SK-N-SH (cell line): ENCODE measurements at regions not wholly inside any gene's neighbourhood (a gene's known extent, or its start where the extent isn't known, plus 50 kb on each side); places are given as distances from the start of the nearest gene placed in this dataset.

Experiments
- CTCF ChIA-PET: fragments of 300-600, 350-600 bp; formaldehyde crosslinking; extraction: SDS; loops from one replicate; lab custom pipeline; 2021; lab: Yijun Ruan, JAX
- POLR2A ChIA-PET: fragments of 350-600 bp; sonication (Branson Sonifier 250); formaldehyde crosslinking; extraction: SDS; loops from one replicate; lab custom pipeline; 2020; ENCODE audit warnings: antibody characterized with exemption, inconsistent platforms; lab: Yijun Ruan, JAX
- DNase-seq: peaks from one replicate; pipeline ENCODE4 v3.0.0; 2012
- H2AFZ ChIP-seq: fragments of 200-600 bp; sonication (generic); 2 replicates; pipeline ENCODE4 v1.8.1; 2016; ENCODE audit warnings: antibody characterized with exemption, mild to moderate bottlenecking, low read depth
- H3F3A ChIP-seq: fragments of 200-600 bp; sonication (generic); replicated peaks from 2 replicates; pipeline ENCODE3; 2016; ENCODE audit warnings: antibody characterized with exemption, mild to moderate bottlenecking; ENCODE audit not compliant: insufficient read depth
- H3K27ac ChIP-seq, 2 experiments: fragments of 200-500 bp in 1 of 2; fragments of 200-600 bp in 1 of 2; sonication (Bioruptor generic) in 1 of 2; sonication (generic), shearing (Covaris generic) in 1 of 2; 2 replicates each; pipeline versions ENCODE4 v1.5.1 to v1.6.1; 2014 to 2016; ENCODE audit warnings: low read depth in 2 of 2, inconsistent platforms in 1 of 2, low read length in 1 of 2, mild to moderate bottlenecking in 1 of 2, mixed read lengths in 1 of 2
- H3K27me3 ChIP-seq: fragments of 200-600 bp; sonication (generic), shearing (Covaris generic); 2 replicates; pipeline ENCODE4 v1.6.1; 2016; ENCODE audit warnings: mixed run types; ENCODE audit not compliant: insufficient read depth
- H3K36me3 ChIP-seq, 2 experiments: fragments of 200-500 bp in 1 of 2; fragments of 200-600 bp in 1 of 2; sonication (Bioruptor generic) in 1 of 2; sonication (generic) in 1 of 2; replicated peaks in 1 of 2; 2 replicates each; pipeline versions ENCODE3 to v1.5.1; 2014 to 2016; ENCODE audit warnings: low read length in 1 of 2, mild to moderate bottlenecking in 1 of 2; ENCODE audit not compliant: insufficient read depth in 2 of 2, control insufficient read depth in 1 of 2
- H3K4me1 ChIP-seq, 2 experiments: fragments of 200-500 bp in 1 of 2; fragments of 200-600 bp in 1 of 2; sonication (Bioruptor generic) in 1 of 2; sonication (generic), shearing (Covaris generic) in 1 of 2; 2 replicates each; pipeline versions ENCODE4 v1.5.1 to v1.6.1; 2014 to 2016; ENCODE audit warnings: low read depth in 1 of 2, low read length in 1 of 2, mixed run types in 1 of 2; ENCODE audit not compliant: insufficient read depth in 2 of 2, control insufficient read depth in 1 of 2
- H3K4me2 ChIP-seq: fragments of 200-600 bp; sonication (generic), shearing (Covaris generic); 2 replicates; pipeline ENCODE4 v1.6.1; 2017; ENCODE audit warnings: mixed run types
- H3K4me3 ChIP-seq, 2 experiments: fragments of 200-500 bp in 1 of 2; fragments of 200-600 bp in 1 of 2; sonication (Bioruptor generic) in 1 of 2; sonication (generic), shearing (Covaris generic) in 1 of 2; 2 replicates each; pipeline versions ENCODE4 v1.5.1 to v1.8.1; 2014 to 2016; ENCODE audit warnings: low read depth in 2 of 2, inconsistent platforms in 1 of 2, low read length in 1 of 2, mild to moderate bottlenecking in 1 of 2, mixed read lengths in 1 of 2, moderate library complexity in 1 of 2
- H3K79me2 ChIP-seq: fragments of 200-600 bp; sonication (generic); 2 replicates; pipeline ENCODE4 v1.8.1; 2017; ENCODE audit warnings: mild to moderate bottlenecking; ENCODE audit not compliant: insufficient read depth
- H3K9ac ChIP-seq: fragments of 200-600 bp; sonication (generic); 2 replicates; pipeline ENCODE4 v1.6.1; 2017; ENCODE audit warnings: mixed run types
- H3K9me2 ChIP-seq: fragments of 200-600 bp; sonication (generic); 2 replicates; pipeline ENCODE4 v1.6.1; 2017; ENCODE audit warnings: mixed run types
- H3K9me3 ChIP-seq: fragments of 200-600 bp; sonication (generic); 2 replicates; pipeline ENCODE4 v1.6.1; 2017; ENCODE audit warnings: mixed run types, mild to moderate bottlenecking, moderate library complexity
- H4K20me1 ChIP-seq: fragments of 200-600 bp; sonication (generic); 2 replicates; pipeline ENCODE4 v1.6.1; 2017; ENCODE audit warnings: mild to moderate bottlenecking, mixed run types; ENCODE audit not compliant: insufficient read depth
- CHD2 ChIP-seq: fragments of 150-350 bp; IDR thresholded peaks from 2 replicates; pipeline ENCODE4 v1.6.1; 2018; ENCODE audit warnings: low read length; ENCODE audit not compliant: partially characterized antibody
- EP300 ChIP-seq, 2 experiments: IDR thresholded peaks; 2 replicates each; pipeline versions ENCODE4 v1.4.0 to v1.6.1; 2012; ENCODE audit warnings: borderline replicate concordance in 1 of 2, low read depth in 1 of 2, low read length in 1 of 2
- EZH2phosphoT487 ChIP-seq: fragments of 200-600 bp; sonication (generic); IDR thresholded peaks from 2 replicates; pipeline ENCODE4 v1.6.1; 2017; ENCODE audit warnings: low read depth, mixed run types, mild to moderate bottlenecking, antibody characterized with exemption, moderate library complexity, borderline replicate concordance
- FOSL2 ChIP-seq: IDR thresholded peaks from 2 replicates; pipeline ENCODE4 v1.4.0; 2012; ENCODE audit warnings: low read depth, mild to moderate bottlenecking, moderate library complexity, borderline replicate concordance
- FOXM1 ChIP-seq: IDR thresholded peaks from 2 replicates; pipeline ENCODE4 v1.4.0; 2012; ENCODE audit warnings: low read depth, mild to moderate bottlenecking
- GATA2 ChIP-seq: sonication (generic); formaldehyde crosslinking; IDR thresholded peaks from 2 replicates; pipeline ENCODE4 v1.5.0; 2020; ENCODE audit warnings: mild to moderate bottlenecking, missing genetic modification reagents
- JUND ChIP-seq: IDR thresholded peaks from 2 replicates; pipeline ENCODE4 v1.4.0; 2012
- MEF2A ChIP-seq: IDR thresholded peaks from 2 replicates; pipeline ENCODE4 v1.4.0; 2012; ENCODE audit warnings: low read depth, borderline replicate concordance
- MXI1 ChIP-seq: IDR thresholded peaks from 2 replicates; pipeline ENCODE4 v1.6.1; 2012; ENCODE audit warnings: mild to moderate bottlenecking, low read depth, low read length, improper control_type of control experiment
- NRF1 ChIP-seq: IDR thresholded peaks from 2 replicates; pipeline ENCODE4 v1.6.1; 2012; ENCODE audit warnings: low read depth, mild to moderate bottlenecking, low read length
- RAD21 ChIP-seq: IDR thresholded peaks from 2 replicates; pipeline ENCODE4 v1.6.1; 2012; ENCODE audit warnings: mild to moderate bottlenecking, low read length
- RFX5 ChIP-seq: IDR thresholded peaks from 2 replicates; pipeline ENCODE4 v1.6.1; 2012; ENCODE audit warnings: mild to moderate bottlenecking, improper control_type of control experiment, low read length
- SMC3 ChIP-seq: IDR thresholded peaks from 2 replicates; pipeline ENCODE4 v1.6.1; 2012; ENCODE audit warnings: low read depth, low read length, improper control_type of control experiment
- TCF12 ChIP-seq: IDR thresholded peaks from 2 replicates; pipeline ENCODE4 v1.4.0; 2012
- YY1 ChIP-seq: IDR thresholded peaks from 2 replicates; pipeline ENCODE4 v1.4.0; 2012; ENCODE audit warnings: low read depth, mild to moderate bottlenecking
- WGBS: methylation state at CpG from one replicate; pipeline ENCODE4 v1.1.6; 2017; ENCODE audit warnings: low lambda C conversion rate; 5-methylcytosine and 5-hydroxymethylcytosine counted together
- TF ChIP-seq, protein P1 (sequence below): IDR thresholded peaks from 2 replicates; pipeline ENCODE4 v1.4.0; 2012; ENCODE audit warnings: low read depth
- TF ChIP-seq, protein P2 (sequence below): IDR thresholded peaks from 2 replicates; pipeline ENCODE4 v1.4.0; 2012; ENCODE audit warnings: low read depth, borderline replicate concordance
- TF ChIP-seq, protein P3 (sequence below): IDR thresholded peaks from 2 replicates; pipeline ENCODE4; 2012
- TF ChIP-seq, protein P4 (sequence below): fragments of 150-350 bp; IDR thresholded peaks from 2 replicates; pipeline ENCODE4 v1.6.1; 2017; ENCODE audit warnings: antibody characterized with exemption, low read length, low read depth, borderline replicate concordance
- TF ChIP-seq, protein P5 (sequence below): fragments of 200-600 bp; sonication (generic); IDR thresholded peaks from 2 replicates; pipeline ENCODE4 v1.6.1; 2017; ENCODE audit warnings: antibody characterized with exemption, mild to moderate bottlenecking, moderate library complexity
- TF ChIP-seq, protein P6 (sequence below): IDR thresholded peaks from 2 replicates; pipeline ENCODE4 v1.4.0; 2012; ENCODE audit warnings: low read depth, borderline replicate concordance

DNA sequence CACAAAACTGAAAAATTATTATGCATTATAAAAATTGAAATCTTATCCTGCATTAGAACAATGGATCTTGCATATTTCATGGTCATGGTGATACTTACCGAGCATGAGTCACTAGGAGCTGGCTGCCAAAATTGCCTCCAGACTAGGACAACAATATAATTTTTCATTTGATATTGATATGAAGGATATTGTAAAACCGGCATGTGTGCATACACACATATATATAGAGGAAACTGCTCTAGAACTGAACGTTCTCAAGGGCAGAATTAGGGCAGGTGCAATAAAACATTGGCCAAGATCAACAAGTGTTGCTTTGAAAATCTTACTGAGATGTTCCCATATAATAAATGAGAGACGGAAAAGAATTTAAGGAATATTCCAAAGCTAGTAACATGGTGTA, 319.4 kb upstream of the POU1F1 start:
- no peak overlapping the region for H3K4me3 ChIP-seq
- H3K9ac ChIP-seq, result no peak overlapping the region
- no peaks in the 10 kb centered on the region for H4K20me1 ChIP-seq
- H3K27ac ChIP-seq, result no peak overlapping the region
- H3F3A ChIP-seq, result no peaks in the 10 kb centered on the region
- H3K9me2 ChIP-seq, result no peaks in the 10 kb centered on the region
- H3K79me2 ChIP-seq, result no peaks in the 10 kb centered on the region
- H3K36me3 ChIP-seq, result no peaks in the 10 kb centered on the region
- H3K9me3 ChIP-seq, result no peaks in the 10 kb centered on the region
- no peaks in the 10 kb centered on the region for H3K27me3 ChIP-seq
- WGBS, result 10% methylated on average over 4 of the region's 4 CpGs
- H3K4me1 ChIP-seq, result no peaks in the 10 kb centered on the region
- no peak for TF ChIP-seq JUND
- no peak for TF ChIP-seq SMC3
- no peak for TF ChIP-seq FOXM1
- TF ChIP-seq TCF12, result no peak
- TF ChIP-seq, protein P1, sequence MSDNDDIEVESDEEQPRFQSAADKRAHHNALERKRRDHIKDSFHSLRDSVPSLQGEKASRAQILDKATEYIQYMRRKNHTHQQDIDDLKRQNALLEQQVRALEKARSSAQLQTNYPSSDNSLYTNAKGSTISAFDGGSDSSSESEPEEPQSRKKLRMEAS, result no peak
- TF ChIP-seq, protein P2, sequence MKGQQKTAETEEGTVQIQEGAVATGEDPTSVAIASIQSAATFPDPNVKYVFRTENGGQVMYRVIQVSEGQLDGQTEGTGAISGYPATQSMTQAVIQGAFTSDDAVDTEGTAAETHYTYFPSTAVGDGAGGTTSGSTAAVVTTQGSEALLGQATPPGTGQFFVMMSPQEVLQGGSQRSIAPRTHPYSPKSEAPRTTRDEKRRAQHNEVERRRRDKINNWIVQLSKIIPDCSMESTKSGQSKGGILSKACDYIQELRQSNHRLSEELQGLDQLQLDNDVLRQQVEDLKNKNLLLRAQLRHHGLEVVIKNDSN, result no peak
- TF ChIP-seq FOSL2, result no peak
- TF ChIP-seq, protein P3, sequence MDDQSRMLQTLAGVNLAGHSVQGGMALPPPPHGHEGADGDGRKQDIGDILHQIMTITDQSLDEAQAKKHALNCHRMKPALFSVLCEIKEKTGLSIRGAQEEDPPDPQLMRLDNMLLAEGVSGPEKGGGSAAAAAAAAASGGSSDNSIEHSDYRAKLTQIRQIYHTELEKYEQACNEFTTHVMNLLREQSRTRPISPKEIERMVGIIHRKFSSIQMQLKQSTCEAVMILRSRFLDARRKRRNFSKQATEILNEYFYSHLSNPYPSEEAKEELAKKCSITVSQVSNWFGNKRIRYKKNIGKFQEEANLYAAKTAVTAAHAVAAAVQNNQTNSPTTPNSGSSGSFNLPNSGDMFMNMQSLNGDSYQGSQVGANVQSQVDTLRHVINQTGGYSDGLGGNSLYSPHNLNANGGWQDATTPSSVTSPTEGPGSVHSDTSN, result no peak
- TF ChIP-seq YY1, result no peak
- no peak for TF ChIP-seq CHD2
- TF ChIP-seq, protein P4, sequence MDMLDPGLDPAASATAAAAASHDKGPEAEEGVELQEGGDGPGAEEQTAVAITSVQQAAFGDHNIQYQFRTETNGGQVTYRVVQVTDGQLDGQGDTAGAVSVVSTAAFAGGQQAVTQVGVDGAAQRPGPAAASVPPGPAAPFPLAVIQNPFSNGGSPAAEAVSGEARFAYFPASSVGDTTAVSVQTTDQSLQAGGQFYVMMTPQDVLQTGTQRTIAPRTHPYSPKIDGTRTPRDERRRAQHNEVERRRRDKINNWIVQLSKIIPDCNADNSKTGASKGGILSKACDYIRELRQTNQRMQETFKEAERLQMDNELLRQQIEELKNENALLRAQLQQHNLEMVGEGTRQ, result no peak
- no peak for TF ChIP-seq GATA2 (CRISPR knock-in tag)
- TF ChIP-seq RAD21, result no peak
- ChIA-PET POLR2A (no interaction called here), CTCF (no interaction called here)
- DNase-seq, result no peak
- H2AFZ ChIP-seq, result no peak overlapping the region
- H3K4me2 ChIP-seq, result no peak overlapping the region

DNA sequence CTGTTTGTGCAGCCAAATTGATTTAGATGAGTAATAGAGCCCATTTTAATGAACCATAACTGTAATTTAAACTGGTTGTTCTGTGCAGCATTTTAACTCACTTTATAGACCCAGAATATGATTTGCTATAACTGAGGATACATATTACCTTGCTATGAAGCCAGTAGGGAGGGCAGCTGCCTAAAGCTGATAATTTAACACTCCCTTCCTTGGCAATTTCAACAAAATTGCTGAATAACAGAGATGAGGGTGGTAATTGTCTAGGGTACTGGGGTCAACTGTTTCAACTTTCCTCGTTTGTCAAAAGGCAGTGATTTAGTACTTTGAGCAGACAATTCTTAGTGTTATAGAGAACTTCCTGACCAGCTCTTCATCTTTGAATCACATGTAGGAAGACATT, 304.9 kb upstream of the POU1F1 start:
- H4K20me1 ChIP-seq, result no peaks in the 10 kb centered on the region
- H3K4me3 ChIP-seq, result no peak overlapping the region
- H3K4me1 ChIP-seq, result no peaks in the 10 kb centered on the region; a peak in 1 of 4 replicates
- 4% methylated on average over 1 of the region's 1 CpG for WGBS
- H3K36me3 ChIP-seq, result no peaks in the 10 kb centered on the region
- no peaks in the 10 kb centered on the region for H3K27me3 ChIP-seq
- H3K79me2 ChIP-seq, result no peaks in the 10 kb centered on the region
- H3K9me3 ChIP-seq, result no peaks in the 10 kb centered on the region
- DNase-seq, result no peak
- H3K9ac ChIP-seq, result no peak overlapping the region
- no peak overlapping the region for H3K4me2 ChIP-seq
- CTCF ChIA-PET, result no interaction called here
- H3K9me2 ChIP-seq, result no peaks in the 10 kb centered on the region
- POLR2A ChIA-PET, result no interaction called here
- H2AFZ ChIP-seq, result no peak overlapping the region
- no peak overlapping the region for H3K27ac ChIP-seq
- no peaks in the 10 kb centered on the region for H3F3A ChIP-seq
- TF ChIP-seq EZH2phosphoT487 (no peak), EP300 (IDR thresholded peaks at IDR 0.05; ENCODE audit: borderline replicate concordance in 1 of 2, low read depth in 1 of 2, low read length in 1 of 2) (no peak), JUND (no peak), RFX5 (no peak), NRF1 (no peak), MXI1 (no peak), RAD21 (no peak), MEF2A (no peak)
- TF ChIP-seq, protein P3, result no peak
- TF ChIP-seq, protein P5, sequence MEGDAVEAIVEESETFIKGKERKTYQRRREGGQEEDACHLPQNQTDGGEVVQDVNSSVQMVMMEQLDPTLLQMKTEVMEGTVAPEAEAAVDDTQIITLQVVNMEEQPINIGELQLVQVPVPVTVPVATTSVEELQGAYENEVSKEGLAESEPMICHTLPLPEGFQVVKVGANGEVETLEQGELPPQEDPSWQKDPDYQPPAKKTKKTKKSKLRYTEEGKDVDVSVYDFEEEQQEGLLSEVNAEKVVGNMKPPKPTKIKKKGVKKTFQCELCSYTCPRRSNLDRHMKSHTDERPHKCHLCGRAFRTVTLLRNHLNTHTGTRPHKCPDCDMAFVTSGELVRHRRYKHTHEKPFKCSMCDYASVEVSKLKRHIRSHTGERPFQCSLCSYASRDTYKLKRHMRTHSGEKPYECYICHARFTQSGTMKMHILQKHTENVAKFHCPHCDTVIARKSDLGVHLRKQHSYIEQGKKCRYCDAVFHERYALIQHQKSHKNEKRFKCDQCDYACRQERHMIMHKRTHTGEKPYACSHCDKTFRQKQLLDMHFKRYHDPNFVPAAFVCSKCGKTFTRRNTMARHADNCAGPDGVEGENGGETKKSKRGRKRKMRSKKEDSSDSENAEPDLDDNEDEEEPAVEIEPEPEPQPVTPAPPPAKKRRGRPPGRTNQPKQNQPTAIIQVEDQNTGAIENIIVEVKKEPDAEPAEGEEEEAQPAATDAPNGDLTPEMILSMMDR, result no peak
- TF ChIP-seq, protein P6, sequence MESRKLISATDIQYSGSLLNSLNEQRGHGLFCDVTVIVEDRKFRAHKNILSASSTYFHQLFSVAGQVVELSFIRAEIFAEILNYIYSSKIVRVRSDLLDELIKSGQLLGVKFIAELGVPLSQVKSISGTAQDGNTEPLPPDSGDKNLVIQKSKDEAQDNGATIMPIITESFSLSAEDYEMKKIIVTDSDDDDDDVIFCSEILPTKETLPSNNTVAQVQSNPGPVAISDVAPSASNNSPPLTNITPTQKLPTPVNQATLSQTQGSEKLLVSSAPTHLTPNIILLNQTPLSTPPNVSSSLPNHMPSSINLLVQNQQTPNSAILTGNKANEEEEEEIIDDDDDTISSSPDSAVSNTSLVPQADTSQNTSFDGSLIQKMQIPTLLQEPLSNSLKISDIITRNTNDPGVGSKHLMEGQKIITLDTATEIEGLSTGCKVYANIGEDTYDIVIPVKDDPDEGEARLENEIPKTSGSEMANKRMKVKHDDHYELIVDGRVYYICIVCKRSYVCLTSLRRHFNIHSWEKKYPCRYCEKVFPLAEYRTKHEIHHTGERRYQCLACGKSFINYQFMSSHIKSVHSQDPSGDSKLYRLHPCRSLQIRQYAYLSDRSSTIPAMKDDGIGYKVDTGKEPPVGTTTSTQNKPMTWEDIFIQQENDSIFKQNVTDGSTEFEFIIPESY, result no peak
